ENCODE measurements at regions not wholly inside any gene's neighbourhood (a gene's known extent, or its start where the extent isn't known, plus 50 kb on each side); places are given as distances from the start of the nearest gene placed in this dataset.

- H3K36me3 Mint-ChIP-seq (ENCODE audit: unreplicated experiment) = no peaks in the 10 kb centered on the region
- H3K4me3 Mint-ChIP-seq (ENCODE audit: unreplicated experiment) = no peak overlapping the region
- no peaks in the 10 kb centered on the region for H3K4me1 Mint-ChIP-seq (ENCODE audit: low read depth, unreplicated experiment)
- no peak for DNase-seq
- TF ChIP-seq CTCF (IDR thresholded peaks at IDR 0.05; ENCODE audit: partially characterized antibody, unreplicated experiment) = no peak
- no peaks in the 10 kb centered on the region for H3K9me3 Mint-ChIP-seq (ENCODE audit: unreplicated experiment)
- no peaks in the 10 kb centered on the region for H3K27me3 Mint-ChIP-seq (ENCODE audit: unreplicated experiment)
- no peak overlapping the region for H3K27ac Mint-ChIP-seq (ENCODE audit: unreplicated experiment)
These were observed 302.4 kb upstream of the ATP10A start for GRCh38 chr15:26165546-26165945.

GRCh38 chr15:26160343-26160742 is 297.2 kb upstream of the ATP10A start:
- Mint-ChIP-seq H3K4me3 (ENCODE audit: unreplicated experiment) (no peak overlapping the region), H3K36me3 (ENCODE audit: unreplicated experiment) (peaks cover 3% of the 10 kb centered on the region), H3K9me3 (ENCODE audit: unreplicated experiment) (peaks cover 3% of the 10 kb centered on the region), H3K4me1 (ENCODE audit: low read depth, unreplicated experiment) (no peaks in the 10 kb centered on the region), H3K27ac (ENCODE audit: unreplicated experiment) (no peak overlapping the region), H3K27me3 (ENCODE audit: unreplicated experiment) (no peaks in the 10 kb centered on the region)
- no peak for TF ChIP-seq CTCF (IDR thresholded peaks at IDR 0.05; ENCODE audit: partially characterized antibody, unreplicated experiment)
- no peak for DNase-seq

GRCh38 chr15:26158176-26158575 is 295.0 kb upstream of the ATP10A start:
- no peak for DNase-seq
- Mint-ChIP-seq H3K27me3 (ENCODE audit: unreplicated experiment) (no peaks in the 10 kb centered on the region), H3K9me3 (ENCODE audit: unreplicated experiment) (peaks cover 3% of the 10 kb centered on the region)

GRCh38 chr15:26157081-26157480 is 294.0 kb upstream of the ATP10A start:
- no peak for TF ChIP-seq CTCF (IDR thresholded peaks at IDR 0.05; ENCODE audit: partially characterized antibody, unreplicated experiment)
- no peaks in the 10 kb centered on the region for H3K27me3 Mint-ChIP-seq (ENCODE audit: unreplicated experiment)
- H3K4me1 Mint-ChIP-seq (ENCODE audit: low read depth, unreplicated experiment) = no peaks in the 10 kb centered on the region
- H3K4me3 Mint-ChIP-seq (ENCODE audit: unreplicated experiment) = no peak overlapping the region
- H3K9me3 Mint-ChIP-seq (ENCODE audit: unreplicated experiment) = peaks cover 3% of the 10 kb centered on the region
- H3K36me3 Mint-ChIP-seq (ENCODE audit: unreplicated experiment) = peaks cover 3% of the 10 kb centered on the region
- no peak for DNase-seq
- no peak overlapping the region for H3K27ac Mint-ChIP-seq (ENCODE audit: unreplicated experiment)

More at GRCh38 chr15:26158176-26158575, 295.0 kb upstream of the ATP10A start:
- Mint-ChIP-seq H3K27ac (ENCODE audit: unreplicated experiment) (no peak overlapping the region), H3K4me3 (ENCODE audit: unreplicated experiment) (no peak overlapping the region), H3K4me1 (ENCODE audit: low read depth, unreplicated experiment) (no peaks in the 10 kb centered on the region), H3K36me3 (ENCODE audit: unreplicated experiment) (peaks cover 3% of the 10 kb centered on the region)
- TF ChIP-seq CTCF (IDR thresholded peaks at IDR 0.05; ENCODE audit: partially characterized antibody, unreplicated experiment) = no peak

GRCh38 chr15:26156051-26156450 is 292.9 kb upstream of the ATP10A start:
- Mint-ChIP-seq H3K36me3 (ENCODE audit: unreplicated experiment) (peaks cover 3% of the 10 kb centered on the region), H3K4me3 (ENCODE audit: unreplicated experiment) (no peak overlapping the region), H3K9me3 (ENCODE audit: unreplicated experiment) (peaks cover 3% of the 10 kb centered on the region), H3K4me1 (ENCODE audit: low read depth, unreplicated experiment) (no peaks in the 10 kb centered on the region), H3K27me3 (ENCODE audit: unreplicated experiment) (no peaks in the 10 kb centered on the region), H3K27ac (ENCODE audit: unreplicated experiment) (no peak overlapping the region)
- DNase-seq = no peak
- TF ChIP-seq CTCF (IDR thresholded peaks at IDR 0.05; ENCODE audit: partially characterized antibody, unreplicated experiment) = no peak
